ENCODE measurements at regions not wholly inside any gene's neighbourhood (a gene's known extent, or its start where the extent isn't known, plus 50 kb on each side); places are given as distances from the start of the nearest gene placed in this dataset.

- H3K27ac Mint-ChIP-seq (ENCODE audit: low read depth, unreplicated experiment) = no peak overlapping the region
- POLR2A ChIA-PET = no interaction called here
- H3K36me3 Mint-ChIP-seq (ENCODE audit: insufficient read depth, unreplicated experiment) = no peaks in the 10 kb centered on the region
- no peaks in the 10 kb centered on the region for H3K4me1 Mint-ChIP-seq (ENCODE audit: insufficient read depth, unreplicated experiment)
- H3K4me3 Mint-ChIP-seq (ENCODE audit: unreplicated experiment) = no peak overlapping the region
- no peaks in the 10 kb centered on the region for H3K9me3 Mint-ChIP-seq (ENCODE audit: unreplicated experiment)
- H3K27me3 Mint-ChIP-seq (ENCODE audit: insufficient read depth, unreplicated experiment) = no peaks in the 10 kb centered on the region
- BruUV-seq (replicated peaks) = no TSS peak
- intact Hi-C loops (cut with micrococcal nuclease) = loop anchor here (1.0 kb wide), 1 partner anchor 224 kb away; no protein-coding TSS in a partner anchor
- peak; percentile 21 for DNase-seq (ENCODE audit: unreplicated experiment)
- no peak for TF ChIP-seq CTCF (IDR thresholded peaks at IDR 0.05; ENCODE audit: unreplicated experiment)
- CTCF ChIA-PET = no interaction called here
Measured at GRCh38 chr2:196535742-196536141, 103.8 kb upstream of the CCDC150 start.

- CTCF ChIA-PET = interaction anchor here (0.6 to 1.4 kb wide), 7 partner anchors 28 to 1240 kb away, joined by 3 to 8 read pairs (median 4); partner anchors contain the start of gene CCDC150
- POLR2A ChIA-PET = no interaction called here
- BruUV-seq (replicated peaks) = no TSS peak
- no peak for TF ChIP-seq CTCF (IDR thresholded peaks at IDR 0.05; ENCODE audit: unreplicated experiment)
- no peaks in the 10 kb centered on the region for H3K4me1 Mint-ChIP-seq (ENCODE audit: insufficient read depth, unreplicated experiment)
- no peaks in the 10 kb centered on the region for H3K9me3 Mint-ChIP-seq (ENCODE audit: unreplicated experiment)
- no peak overlapping the region for H3K27ac Mint-ChIP-seq (ENCODE audit: low read depth, unreplicated experiment)
- intact Hi-C loops (cut with micrococcal nuclease) = no loop called here
- H3K36me3 Mint-ChIP-seq (ENCODE audit: insufficient read depth, unreplicated experiment) = no peaks in the 10 kb centered on the region
- no peak overlapping the region for H3K4me3 Mint-ChIP-seq (ENCODE audit: unreplicated experiment)
- DNase-seq (ENCODE audit: unreplicated experiment) = no peak
- H3K27me3 Mint-ChIP-seq (ENCODE audit: insufficient read depth, unreplicated experiment) = no peaks in the 10 kb centered on the region
Measured at GRCh38 chr2:196537311-196537710, 102.2 kb upstream of the CCDC150 start.

GRCh38 chr2:196538189-196538588 lies 101.3 kb upstream of the CCDC150 start:
- no peaks in the 10 kb centered on the region for H3K27me3 Mint-ChIP-seq (ENCODE audit: insufficient read depth, unreplicated experiment)
- ChIA-PET POLR2A (interaction anchor here (0.5 kb wide), 1 partner anchor 185 kb away, joined by 3 read pairs; no protein-coding TSS in a partner anchor), CTCF (interaction anchor here (0.5 to 1.3 kb wide), 5 partner anchors 28 to 240 kb away, joined by 3 to 5 read pairs (median 3); no protein-coding TSS in a partner anchor)
- no peak overlapping the region for H3K4me3 Mint-ChIP-seq (ENCODE audit: unreplicated experiment)
- intact Hi-C loops (cut with micrococcal nuclease) = no loop called here
- BruUV-seq (replicated peaks) = no TSS peak
- DNase-seq (ENCODE audit: unreplicated experiment) = no peak
- no peaks in the 10 kb centered on the region for H3K4me1 Mint-ChIP-seq (ENCODE audit: insufficient read depth, unreplicated experiment)
- no peak overlapping the region for H3K27ac Mint-ChIP-seq (ENCODE audit: low read depth, unreplicated experiment)
- H3K36me3 Mint-ChIP-seq (ENCODE audit: insufficient read depth, unreplicated experiment) = no peaks in the 10 kb centered on the region
- no peaks in the 10 kb centered on the region for H3K9me3 Mint-ChIP-seq (ENCODE audit: unreplicated experiment)
- no peak for TF ChIP-seq CTCF (IDR thresholded peaks at IDR 0.05; ENCODE audit: unreplicated experiment)

GRCh38 chr2:196538646-196539045 lies 100.9 kb upstream of the CCDC150 start:
- intact Hi-C loops (cut with micrococcal nuclease) = no loop called here
- no peaks in the 10 kb centered on the region for H3K36me3 Mint-ChIP-seq (ENCODE audit: insufficient read depth, unreplicated experiment)
- H3K9me3 Mint-ChIP-seq (ENCODE audit: unreplicated experiment) = no peaks in the 10 kb centered on the region
- no peak for DNase-seq (ENCODE audit: unreplicated experiment)
- POLR2A ChIA-PET = no interaction called here
- no peak for TF ChIP-seq CTCF (IDR thresholded peaks at IDR 0.05; ENCODE audit: unreplicated experiment)
- H3K27me3 Mint-ChIP-seq (ENCODE audit: insufficient read depth, unreplicated experiment) = no peaks in the 10 kb centered on the region
- H3K4me1 Mint-ChIP-seq (ENCODE audit: insufficient read depth, unreplicated experiment) = no peaks in the 10 kb centered on the region
- no peak overlapping the region for H3K27ac Mint-ChIP-seq (ENCODE audit: low read depth, unreplicated experiment)
- BruUV-seq (replicated peaks) = no TSS peak
- no peak overlapping the region for H3K4me3 Mint-ChIP-seq (ENCODE audit: unreplicated experiment)
- CTCF ChIA-PET = interaction anchor here (0.5 to 0.7 kb wide), 4 partner anchors 28 to 359 kb away, joined by 3 to 5 read pairs (median 3); no protein-coding TSS in a partner anchor
